ENCODE measurements at regions not wholly inside any gene's neighbourhood (a gene's known extent, or its start where the extent isn't known, plus 50 kb on each side); places are given as distances from the start of the nearest gene placed in this dataset.

GRCh38 chr5:159727167-159727566, 189.1 kb upstream of the ADRA1B start:
- Histone ChIP-seq H3K9me3 (ENCODE audit: low read depth) (no peaks in the 10 kb centered on the region), H3K36me3 (ENCODE audit: low read depth) (no peaks in the 10 kb centered on the region), H3K4me3 (no peak overlapping the region), H3K9ac (no peak overlapping the region), H3K27ac (no peak overlapping the region), H2AFZ (no peak overlapping the region), H3K4me1 (ENCODE audit: insufficient read depth) (no peaks in the 10 kb centered on the region), H3K4me2 (ENCODE audit: unreplicated experiment) (no peak overlapping the region), H4K20me1 (ENCODE audit: insufficient read depth) (no peaks in the 10 kb centered on the region), H3K9me2 (ENCODE audit: insufficient read depth) (no peaks in the 10 kb centered on the region), H3F3A (ENCODE audit: insufficient read depth) (no peaks in the 10 kb centered on the region), H3K27me3 (replicated peaks; ENCODE audit: insufficient read depth) (peaks cover 24% of the 10 kb centered on the region; the same call in 1 of the 2 replicates), H3K79me2 (ENCODE audit: insufficient read depth) (no peaks in the 10 kb centered on the region)
- 93 to 100% methylated on average over 1 of the region's 1 CpG for WGBS, 2 experiments (ENCODE audit: low coverage in 1 of 2, low lambda C conversion rate in 2 of 2, missing lambda C conversion rate in 2 of 2)
- no peak for TF ChIP-seq EZH2phosphoT487 (IDR thresholded peaks at IDR 0.05; ENCODE audit: insufficient read depth, low read depth)
- in situ Hi-C loops (cut with MboI): no loop called here
- no peak for DNase-seq

- WGBS, 2 experiments (ENCODE audit: low coverage in 1 of 2, low lambda C conversion rate in 2 of 2, missing lambda C conversion rate in 2 of 2): 73 to 86% methylated on average over 1 of the region's 1 CpG
Measured at GRCh38 chr5:159730285-159730684, 186.0 kb upstream of the ADRA1B start.

GRCh38 chr5:159732220-159732619, 184.1 kb upstream of the ADRA1B start:
- H2AFZ ChIP-seq: no peak overlapping the region
- peaks cover 28% of the 10 kb centered on the region; the same call in 1 of the 2 replicates for H3K27me3 ChIP-seq (replicated peaks; ENCODE audit: insufficient read depth)
- no peak for DNase-seq
- no peaks in the 10 kb centered on the region for H3F3A ChIP-seq (ENCODE audit: insufficient read depth)
- H3K36me3 ChIP-seq (ENCODE audit: low read depth): no peaks in the 10 kb centered on the region
- no peaks in the 10 kb centered on the region for H3K9me2 ChIP-seq (ENCODE audit: insufficient read depth)
- no peaks in the 10 kb centered on the region for H3K4me1 ChIP-seq (ENCODE audit: insufficient read depth)
- H3K79me2 ChIP-seq (ENCODE audit: insufficient read depth): no peaks in the 10 kb centered on the region
- H3K9me3 ChIP-seq (ENCODE audit: low read depth): no peaks in the 10 kb centered on the region
- H3K4me3 ChIP-seq: no peak overlapping the region
- H4K20me1 ChIP-seq (ENCODE audit: insufficient read depth): no peaks in the 10 kb centered on the region
- 74 to 87% methylated on average over 4 of the region's 4 CpGs for WGBS, 2 experiments (ENCODE audit: low coverage in 1 of 2, low lambda C conversion rate in 2 of 2, missing lambda C conversion rate in 2 of 2)
- in situ Hi-C loops (cut with MboI): no loop called here
- no peak overlapping the region for H3K4me2 ChIP-seq (ENCODE audit: unreplicated experiment)
- H3K27ac ChIP-seq: no peak overlapping the region
- no peak overlapping the region for H3K9ac ChIP-seq
- TF ChIP-seq EZH2 (IDR thresholded peaks at IDR 0.05; ENCODE audit: insufficient read depth, poor library complexity, severe bottlenecking) (no peak), EZH2phosphoT487 (IDR thresholded peaks at IDR 0.05; ENCODE audit: insufficient read depth, low read depth) (no peak)

More at GRCh38 chr5:159730285-159730684, 186.0 kb upstream of the ADRA1B start:
- no peaks in the 10 kb centered on the region for H3K9me2 ChIP-seq (ENCODE audit: insufficient read depth)
- H4K20me1 ChIP-seq (ENCODE audit: insufficient read depth): no peaks in the 10 kb centered on the region
- in situ Hi-C loops (cut with MboI): no loop called here
- H3K36me3 ChIP-seq (ENCODE audit: low read depth): no peaks in the 10 kb centered on the region
- no peak overlapping the region for H3K9ac ChIP-seq
- H3K9me3 ChIP-seq (ENCODE audit: low read depth): no peaks in the 10 kb centered on the region
- H3K27ac ChIP-seq: no peak overlapping the region
- TF ChIP-seq EZH2phosphoT487 (IDR thresholded peaks at IDR 0.05; ENCODE audit: insufficient read depth, low read depth) (no peak), EZH2 (IDR thresholded peaks at IDR 0.05; ENCODE audit: insufficient read depth, poor library complexity, severe bottlenecking) (no peak)
- no peak overlapping the region for H2AFZ ChIP-seq
- H3K4me2 ChIP-seq (ENCODE audit: unreplicated experiment): no peak overlapping the region
- H3K27me3 ChIP-seq (replicated peaks; ENCODE audit: insufficient read depth): peaks cover 30% of the 10 kb centered on the region; the same call in 1 of the 2 replicates
- no peaks in the 10 kb centered on the region for H3K79me2 ChIP-seq (ENCODE audit: insufficient read depth)
- H3K4me3 ChIP-seq: no peak overlapping the region
- H3F3A ChIP-seq (ENCODE audit: insufficient read depth): no peaks in the 10 kb centered on the region
- no peaks in the 10 kb centered on the region for H3K4me1 ChIP-seq (ENCODE audit: insufficient read depth)
- no peak for DNase-seq

GRCh38 chr5:159734366-159734765, 181.9 kb upstream of the ADRA1B start:
- Histone ChIP-seq H3K4me1 (ENCODE audit: insufficient read depth) (no peaks in the 10 kb centered on the region), H4K20me1 (ENCODE audit: insufficient read depth) (no peaks in the 10 kb centered on the region), H3F3A (ENCODE audit: insufficient read depth) (no peaks in the 10 kb centered on the region), H3K9me3 (ENCODE audit: low read depth) (no peaks in the 10 kb centered on the region), H3K4me3 (no peak overlapping the region), H3K36me3 (ENCODE audit: low read depth) (no peaks in the 10 kb centered on the region), H3K9ac (no peak overlapping the region), H2AFZ (no peak overlapping the region), H3K4me2 (ENCODE audit: unreplicated experiment) (no peak overlapping the region), H3K27me3 (replicated peaks; ENCODE audit: insufficient read depth) (peaks cover 14% of the 10 kb centered on the region; the same call in 1 of the 2 replicates), H3K27ac (no peak overlapping the region), H3K9me2 (ENCODE audit: insufficient read depth) (no peaks in the 10 kb centered on the region), H3K79me2 (ENCODE audit: insufficient read depth) (no peaks in the 10 kb centered on the region)
- no peak for DNase-seq
- WGBS, 2 experiments (ENCODE audit: low coverage in 1 of 2, low lambda C conversion rate in 2 of 2, missing lambda C conversion rate in 2 of 2): 81% methylated on average over 2 of the region's 2 CpGs
- in situ Hi-C loops (cut with MboI): no loop called here
- TF ChIP-seq EZH2phosphoT487 (IDR thresholded peaks at IDR 0.05; ENCODE audit: insufficient read depth, low read depth) (no peak), EZH2 (IDR thresholded peaks at IDR 0.05; ENCODE audit: insufficient read depth, poor library complexity, severe bottlenecking) (no peak)

- Histone ChIP-seq H3K36me3 (ENCODE audit: low read depth) (no peaks in the 10 kb centered on the region), H3K9me2 (ENCODE audit: insufficient read depth) (no peaks in the 10 kb centered on the region), H3K9me3 (ENCODE audit: low read depth) (no peaks in the 10 kb centered on the region), H4K20me1 (ENCODE audit: insufficient read depth) (no peaks in the 10 kb centered on the region), H3F3A (ENCODE audit: insufficient read depth) (no peaks in the 10 kb centered on the region), H3K9ac (no peak overlapping the region), H3K27me3 (replicated peaks; ENCODE audit: insufficient read depth) (peaks cover 16% of the 10 kb centered on the region; the same call in 1 of the 2 replicates), H3K79me2 (ENCODE audit: insufficient read depth) (no peaks in the 10 kb centered on the region), H3K4me3 (no peak overlapping the region), H2AFZ (no peak overlapping the region), H3K4me2 (ENCODE audit: unreplicated experiment) (no peak overlapping the region), H3K27ac (no peak overlapping the region), H3K4me1 (ENCODE audit: insufficient read depth) (no peaks in the 10 kb centered on the region)
- no peak for DNase-seq
- 73 to 75% methylated on average over 2 of the region's 2 CpGs for WGBS, 2 experiments (ENCODE audit: low coverage in 1 of 2, low lambda C conversion rate in 2 of 2, missing lambda C conversion rate in 2 of 2)
- in situ Hi-C loops (cut with MboI): no loop called here
- TF ChIP-seq EZH2phosphoT487 (IDR thresholded peaks at IDR 0.05; ENCODE audit: insufficient read depth, low read depth) (no peak), EZH2 (IDR thresholded peaks at IDR 0.05; ENCODE audit: insufficient read depth, poor library complexity, severe bottlenecking) (no peak)
Measured at GRCh38 chr5:159735036-159735435, 181.2 kb upstream of the ADRA1B start.

Measured in GM23248 (cell line).